Liver (tissue), 8 donors: ENCODE measurements at regions not wholly inside any gene's neighbourhood (a gene's known extent, or its start where the extent isn't known, plus 50 kb on each side); places are given as distances from the start of the nearest gene placed in this dataset.

Source experiments
- DNase-seq: peaks from one replicate; pipeline ENCODE4 v3.0.0-alpha.2; 2017; ENCODE audit warnings: low spot score
- H3K27ac ChIP-seq, 2 donors: one replicate each; pipeline ENCODE4 v1.7.0; 2013; ENCODE audit warnings: inconsistent platforms in 2 of 2, low read length in 2 of 2, control low read depth in 1 of 2, low read depth in 1 of 2, mild to moderate bottlenecking in 1 of 2
- H3K27me3 ChIP-seq, 4 donors: one replicate each; pipeline versions ENCODE4 v1.6.1 to v1.7.0; 2013; ENCODE audit warnings: low read length in 3 of 4, inconsistent platforms in 1 of 4, mild to moderate bottlenecking in 1 of 4, moderate library complexity in 1 of 4; ENCODE audit not compliant: control insufficient read depth in 4 of 4, insufficient read depth in 4 of 4
- H3K36me3 ChIP-seq, 4 donors: one replicate each; pipeline versions ENCODE4 v1.6.1 to v1.7.0; 2013; ENCODE audit warnings: low read length in 3 of 4, mild to moderate bottlenecking in 3 of 4, low read depth in 1 of 4, moderate library complexity in 1 of 4; ENCODE audit not compliant: control insufficient read depth in 4 of 4, insufficient read depth in 3 of 4
- H3K4me1 ChIP-seq, 4 donors: one replicate each; pipeline versions ENCODE4 v1.6.1 to v1.7.0; 2013; ENCODE audit warnings: low read length in 3 of 4, mild to moderate bottlenecking in 3 of 4, moderate library complexity in 1 of 4; ENCODE audit not compliant: control insufficient read depth in 4 of 4, insufficient read depth in 4 of 4
- H3K4me3 ChIP-seq, 3 donors: one replicate each; pipeline versions ENCODE4 v1.6.1 to v1.7.0; 2013; ENCODE audit warnings: low read length in 3 of 3, control low read depth in 1 of 3, low read depth in 1 of 3, mild to moderate bottlenecking in 1 of 3
- H3K9ac ChIP-seq, 2 donors: one replicate each; pipeline ENCODE4 v1.7.0; 2013; ENCODE audit warnings: low read length in 2 of 2, mild to moderate bottlenecking in 2 of 2, moderate library complexity in 2 of 2, control low read depth in 1 of 2, low read depth in 1 of 2
- H3K9me3 ChIP-seq, 4 donors: one replicate each; pipeline versions ENCODE4 v1.6.1 to v1.7.0; 2013; ENCODE audit warnings: low read length in 3 of 4; ENCODE audit not compliant: control insufficient read depth in 4 of 4
- ATF3 ChIP-seq: IDR thresholded peaks from 2 replicates; pipeline ENCODE4 v1.6.1; 2016; ENCODE audit warnings: antibody characterized with exemption
- CTCF ChIP-seq: fragments of 150-350 bp; IDR thresholded peaks from 2 replicates; pipeline ENCODE4 v1.5.1; 2017; ENCODE audit warnings: improper control_type of control experiment, low read depth, low read length; ENCODE audit not compliant: missing input control
- EGR1 ChIP-seq, 2 donors: IDR thresholded peaks; 2 replicates each; pipeline ENCODE4 v1.6.1; 2016 to 2018; ENCODE audit warnings: antibody characterized with exemption in 2 of 2, low read depth in 2 of 2
- FOXA1 ChIP-seq: IDR thresholded peaks from 2 replicates; pipeline ENCODE4 v1.6.1; 2016; ENCODE audit warnings: antibody characterized with exemption
- FOXA2 ChIP-seq: IDR thresholded peaks from 2 replicates; pipeline ENCODE4 v1.6.1; 2016; ENCODE audit warnings: antibody characterized with exemption
- GABPA ChIP-seq, 2 donors: IDR thresholded peaks in 1 of 2; conservative IDR thresholded peaks in 1 of 2; 2 replicates each; pipeline ENCODE4 v1.6.1; 2016; ENCODE audit warnings: antibody characterized with exemption in 2 of 2, mild to moderate bottlenecking in 1 of 2, moderate library complexity in 1 of 2
- HNF4A ChIP-seq, 2 donors: conservative IDR thresholded peaks; 2 replicates each; pipeline ENCODE4 v1.6.1; 2016; ENCODE audit warnings: antibody characterized with exemption in 2 of 2, mild to moderate bottlenecking in 2 of 2
- HNF4G ChIP-seq: IDR thresholded peaks from 2 replicates; pipeline ENCODE4 v1.6.1; 2016; ENCODE audit warnings: antibody characterized with exemption
- JUND ChIP-seq, 2 donors: IDR thresholded peaks; 2 replicates each; pipeline ENCODE4 v1.6.1; 2016; ENCODE audit warnings: antibody characterized with exemption in 2 of 2
- MAX ChIP-seq: IDR thresholded peaks from 2 replicates; pipeline ENCODE4 v1.6.1; 2016; ENCODE audit warnings: antibody characterized with exemption
- NR2F2 ChIP-seq: IDR thresholded peaks from 2 replicates; pipeline ENCODE4 v1.6.1; 2016; ENCODE audit warnings: antibody characterized with exemption
- RAD21 ChIP-seq, 2 donors: IDR thresholded peaks; 2 replicates each; pipeline ENCODE4 v1.6.1; 2016; ENCODE audit warnings: antibody characterized with exemption in 2 of 2, mild to moderate bottlenecking in 2 of 2
- REST ChIP-seq: IDR thresholded peaks from 2 replicates; pipeline ENCODE4 v1.6.1; 2016; ENCODE audit warnings: antibody characterized with exemption, mild to moderate bottlenecking
- RXRA ChIP-seq, 2 donors: IDR thresholded peaks; 2 replicates each; pipeline ENCODE4 v1.6.1; 2017 to 2018; ENCODE audit warnings: antibody characterized with exemption in 2 of 2, mild to moderate bottlenecking in 1 of 2
- SP1 ChIP-seq: IDR thresholded peaks from 2 replicates; pipeline ENCODE4 v1.6.1; 2018; ENCODE audit warnings: antibody characterized with exemption, mild to moderate bottlenecking
- TAF1 ChIP-seq: conservative IDR thresholded peaks from 2 replicates; pipeline ENCODE4 v1.6.1; 2016; ENCODE audit warnings: antibody characterized with exemption, mild to moderate bottlenecking
- YY1 ChIP-seq: IDR thresholded peaks from 2 replicates; pipeline ENCODE4 v1.6.1; 2016; ENCODE audit warnings: antibody characterized with exemption, mild to moderate bottlenecking
- ZBTB33 ChIP-seq: IDR thresholded peaks from 2 replicates; pipeline ENCODE4 v1.6.1; 2016; ENCODE audit warnings: antibody characterized with exemption
- WGBS: extraction: QIAGEN DNeasy Blood & Tissue Kit; methylation state at CpG from one replicate; pipeline ENCODE4 v1.1.7; 2013; 5-methylcytosine and 5-hydroxymethylcytosine counted together
- donor health status: healthy.
- donor health status: healthy.
- donor health status: healthy.
- donor health status: healthy.
- donor health status: healthy.

GRCh38 chr2:65620524-65620923 is 188.1 kb upstream of the SPRED2 start:
- TF ChIP-seq RAD21 (IDR thresholded peaks at IDR 0.05) = no peak
- TF ChIP-seq HNF4G = no peak
- TF ChIP-seq SP1 = no peak
- TF ChIP-seq CTCF = no peak
- no peak for TF ChIP-seq TAF1
- TF ChIP-seq NR2F2 = no peak
- no peak for TF ChIP-seq JUND (IDR thresholded peaks at IDR 0.05)
- no peak for TF ChIP-seq GABPA (IDR thresholded peaks at IDR 0.05 in 1 of 2, conservative IDR thresholded peaks at IDR 0.05 in 1 of 2)
- no peak for TF ChIP-seq HNF4A (conservative IDR thresholded peaks at IDR 0.05)
- no peak for TF ChIP-seq YY1
- no peak for TF ChIP-seq RXRA (IDR thresholded peaks at IDR 0.05)
- TF ChIP-seq FOXA2 = no peak
- TF ChIP-seq FOXA1 = no peak
- TF ChIP-seq REST = no peak
- no peak for TF ChIP-seq MAX
- TF ChIP-seq ZBTB33 = no peak
- TF ChIP-seq EGR1 (IDR thresholded peaks at IDR 0.05; ENCODE audit: low read depth in 2 of 2) = no peak
- TF ChIP-seq ATF3 = no peak
- no peak overlapping the region for H3K4me3 ChIP-seq
- DNase-seq = no peak
- H3K27ac ChIP-seq = no peak overlapping the region
- no peaks in the 10 kb centered on the region for H3K4me1 ChIP-seq
- no peak overlapping the region for H3K9ac ChIP-seq
- peaks cover 0 to 2% (median 0%) of the 10 kb centered on the region in 4 donors for H3K27me3 ChIP-seq
- 91% methylated on average over 1 of the region's 1 CpG for WGBS
- no peaks in the 10 kb centered on the region for H3K9me3 ChIP-seq
- H3K36me3 ChIP-seq = no peaks in the 10 kb centered on the region

GRCh38 chr2:65620026-65620425 is 187.6 kb upstream of the SPRED2 start:
- Histone ChIP-seq H3K36me3 (no peaks in the 10 kb centered on the region), H3K27me3 (peaks cover 0 to 2% (median 0%) of the 10 kb centered on the region in 4 donors), H3K27ac (no peak overlapping the region), H3K4me3 (no peak overlapping the region), H3K4me1 (no peaks in the 10 kb centered on the region), H3K9ac (no peak overlapping the region), H3K9me3 (no peaks in the 10 kb centered on the region)
- WGBS = 88% methylated on average over 2 of the region's 2 CpGs
- no peak for DNase-seq
- TF ChIP-seq FOXA1 (no peak), HNF4G (no peak), CTCF (no peak), FOXA2 (no peak), JUND (IDR thresholded peaks at IDR 0.05) (no peak), YY1 (no peak), ZBTB33 (no peak), RXRA (IDR thresholded peaks at IDR 0.05) (no peak), ATF3 (no peak), SP1 (no peak), MAX (no peak), TAF1 (no peak)
